Caco-2 (cell line): ENCODE measurements at regions not wholly inside any gene's neighbourhood (a gene's known extent, or its start where the extent isn't known, plus 50 kb on each side); places are given as distances from the start of the nearest gene placed in this dataset.

Experiments used
- BruUV-seq: library from RNA; stranded (reverse); fragments of 400-500 nt; replicated peaks from 2 replicates; lab custom pipeline; 2021; lab: Mats Ljungman, UMichigan
- CTCF ChIA-PET: fragments of 300-600 bp; sonication (Branson Sonifier 250); formaldehyde crosslinking; loops from one replicate; lab custom pipeline; 2022; ENCODE audit warnings: antibody characterized with exemption; lab: Charles Lee
- POLR2A ChIA-PET: fragments of 300-600 bp; sonication (Branson Sonifier 250); formaldehyde crosslinking; loops from one replicate; lab custom pipeline; 2022; ENCODE audit warnings: antibody characterized with exemption; lab: Charles Lee
- DNase-seq, 2 experiments: peaks; one replicate each; pipeline versions ENCODE4 v3.0.0 to v3.0.0-alpha.2; 2020 to 2022
- H3K27me3 ChIP-seq: replicated peaks from 2 replicates; pipeline ENCODE4 v1.6.0; 2011; ENCODE audit warnings: low read length; ENCODE audit not compliant: control insufficient read depth, insufficient read depth
- H3K36me3 ChIP-seq: 2 replicates; pipeline ENCODE4 v1.5.1; 2011; ENCODE audit warnings: low read length; ENCODE audit not compliant: control insufficient read depth, insufficient read depth
- H3K4me1 ChIP-seq: fragments of 250-450 bp; sonication (Bioruptor Pico); 2 replicates; pipeline ENCODE4 v1.5.1; 2020; ENCODE audit warnings: mild to moderate bottlenecking
- H3K4me3 ChIP-seq: 2 replicates; pipeline ENCODE4 v1.5.1; 2011; ENCODE audit warnings: low read depth, mild to moderate bottlenecking, control low read depth, low read length
- H3K9me3 ChIP-seq: fragments of 250-450 bp; sonication (Bioruptor Pico); 2 replicates; pipeline ENCODE4 v1.5.1; 2020; ENCODE audit warnings: mild to moderate bottlenecking, moderate library complexity
- H3K27ac Mint-ChIP-seq: one replicate; pipeline ENCODE4 v1.8.0; 2022; ENCODE audit warnings: mixed read lengths; ENCODE audit not compliant: unreplicated experiment
- H3K27me3 Mint-ChIP-seq: one replicate; pipeline ENCODE4 v1.8.0; 2022; ENCODE audit warnings: mixed read lengths; ENCODE audit not compliant: insufficient read depth, unreplicated experiment
- H3K36me3 Mint-ChIP-seq: one replicate; pipeline ENCODE4 v1.8.0; 2022; ENCODE audit warnings: mild to moderate bottlenecking, mixed read lengths; ENCODE audit not compliant: insufficient read depth, unreplicated experiment
- H3K4me1 Mint-ChIP-seq: one replicate; pipeline ENCODE4 v1.8.0; 2022; ENCODE audit warnings: low read depth, mixed read lengths; ENCODE audit not compliant: unreplicated experiment
- H3K4me3 Mint-ChIP-seq: one replicate; pipeline ENCODE4 v1.8.0; 2022; ENCODE audit warnings: mild to moderate bottlenecking, moderate library complexity, mixed read lengths; ENCODE audit not compliant: unreplicated experiment
- H3K9me3 Mint-ChIP-seq: one replicate; pipeline ENCODE4 v1.8.0; 2022; ENCODE audit warnings: mixed read lengths; ENCODE audit not compliant: unreplicated experiment
- CTCF ChIP-seq, 2 experiments: fragments of 200-600 bp in 1 of 2; IDR thresholded peaks; 1 replicate in 1 of 2; 2 replicates in 1 of 2; pipeline versions ENCODE4 v1.5.1 to v1.8.0; 2011 to 2022; ENCODE audit warnings: antibody characterized with exemption in 1 of 2, control low read depth in 1 of 2, inconsistent platforms in 1 of 2, low read depth in 1 of 2, low read length in 1 of 2, mild to moderate bottlenecking in 1 of 2, moderate library complexity in 1 of 2; ENCODE audit not compliant: insufficient read depth in 1 of 2, severe bottlenecking in 1 of 2, unreplicated experiment in 1 of 2
- intact Hi-C: fragments of 100-400 bp; cut with micrococcal nuclease; formaldehyde crosslinking; loops from one replicate; pipeline ENCODE4 v1.10.0; 2022; ENCODE audit not compliant: unreplicated experiment

- CTCF ChIA-PET = no interaction called here
- no peaks in the 10 kb centered on the region for H3K36me3 Mint-ChIP-seq
These were observed 101.8 kb upstream of the DIAPH3 start for GRCh38 chr13:60265566-60265965.

GRCh38 chr13:60267498-60268202, 103.9 kb upstream of the DIAPH3 start:
- intact Hi-C loops = loop anchor here (1.0 to 2.0 kb wide), 5 partner anchors 23 to 577 kb away; no protein-coding TSS in a partner anchor
- H3K27ac Mint-ChIP-seq = no peak overlapping the region

More at GRCh38 chr13:60265566-60265965, 101.8 kb upstream of the DIAPH3 start:
- DNase-seq = no peak
- POLR2A ChIA-PET = no interaction called here
- H3K4me3 ChIP-seq = no peak overlapping the region
- Mint-ChIP-seq H3K4me1 (peaks cover 6% of the 10 kb centered on the region), H3K27ac (no peak overlapping the region), H3K9me3 (no peaks in the 10 kb centered on the region), H3K4me3 (no peak overlapping the region), H3K27me3 (no peaks in the 10 kb centered on the region)
- H3K9me3 ChIP-seq = peaks cover 5% of the 10 kb centered on the region
- no peaks in the 10 kb centered on the region for H3K36me3 ChIP-seq
- peaks cover 41% of the 10 kb centered on the region for H3K4me1 ChIP-seq
- H3K27me3 ChIP-seq = no peaks in the 10 kb centered on the region
- no peak for TF ChIP-seq CTCF (IDR thresholded peaks at IDR 0.05; ENCODE audit: insufficient read depth in 1 of 2, low read depth in 1 of 2, low read length in 1 of 2, severe bottlenecking in 1 of 2, unreplicated experiment in 1 of 2)
- no TSS peak for BruUV-seq
- intact Hi-C loops = no loop called here

GRCh38 chr13:60268203-60268555, 104.5 kb upstream of the DIAPH3 start:
- H3K9me3 Mint-ChIP-seq = no peaks in the 10 kb centered on the region
- H3K4me3 Mint-ChIP-seq = no peak overlapping the region
- peaks cover 39% of the 10 kb centered on the region for H3K4me1 ChIP-seq
- intact Hi-C loops = loop anchor here (1.0 to 2.0 kb wide), 2 partner anchors 23 to 130 kb away; no protein-coding TSS in a partner anchor
- peaks cover 2% of the 10 kb centered on the region for H3K9me3 ChIP-seq
- H3K4me1 Mint-ChIP-seq = peaks cover 9% of the 10 kb centered on the region
- H3K36me3 Mint-ChIP-seq = no peaks in the 10 kb centered on the region
- no peaks in the 10 kb centered on the region for H3K27me3 Mint-ChIP-seq
- no peaks in the 10 kb centered on the region for H3K27me3 ChIP-seq
- no peak overlapping the region for H3K27ac Mint-ChIP-seq
- ChIA-PET CTCF (no interaction called here), POLR2A (no interaction called here)
- peak; percentile 36 to 50 for DNase-seq
- no TSS peak for BruUV-seq
- peak overlapping the region; percentile 55 for H3K4me3 ChIP-seq
- H3K36me3 ChIP-seq = no peaks in the 10 kb centered on the region
- TF ChIP-seq CTCF (IDR thresholded peaks at IDR 0.05; ENCODE audit: insufficient read depth in 1 of 2, low read depth in 1 of 2, low read length in 1 of 2, severe bottlenecking in 1 of 2, unreplicated experiment in 1 of 2) = no peak

More at GRCh38 chr13:60267498-60268202, 103.9 kb upstream of the DIAPH3 start:
- POLR2A ChIA-PET = no interaction called here
- H3K9me3 ChIP-seq = peaks cover 5% of the 10 kb centered on the region
- Mint-ChIP-seq H3K36me3 (no peaks in the 10 kb centered on the region), H3K27me3 (no peaks in the 10 kb centered on the region), H3K4me3 (no peak overlapping the region), H3K9me3 (no peaks in the 10 kb centered on the region), H3K4me1 (peaks cover 9% of the 10 kb centered on the region)
- no peaks in the 10 kb centered on the region for H3K27me3 ChIP-seq
- no peak for TF ChIP-seq CTCF (IDR thresholded peaks at IDR 0.05; ENCODE audit: insufficient read depth in 1 of 2, low read depth in 1 of 2, low read length in 1 of 2, severe bottlenecking in 1 of 2, unreplicated experiment in 1 of 2)
- H3K4me1 ChIP-seq = peaks cover 39% of the 10 kb centered on the region
- H3K36me3 ChIP-seq = no peaks in the 10 kb centered on the region
- peak; percentile 78 to 81 for DNase-seq
- CTCF ChIA-PET = no interaction called here
- BruUV-seq = TSS peak; percentile 75
- H3K4me3 ChIP-seq = peak overlapping the region; percentile 55
